ENCODE measurements at regions not wholly inside any gene's neighbourhood (a gene's known extent, or its start where the extent isn't known, plus 50 kb on each side); places are given as distances from the start of the nearest gene placed in this dataset.

GRCh38 chr3:194197981-194198695 lies 62.2 kb downstream of the HES1 start:
- TF ChIP-seq MAX (IDR thresholded peaks at IDR 0.05) (no peak), NFIC (IDR thresholded peaks at IDR 0.05) (no peak), ZBTB7A (IDR thresholded peaks at IDR 0.05; ENCODE audit: low read depth) (no peak), REST (IDR thresholded peaks at IDR 0.05; ENCODE audit: low read depth) (no peak), EP300 (IDR thresholded peaks at IDR 0.05; ENCODE audit: borderline replicate concordance) (no peak), TEAD4 (IDR thresholded peaks at IDR 0.05) (no peak), CREB1 (IDR thresholded peaks at IDR 0.05; ENCODE audit: low read depth) (no peak), EGR1 (IDR thresholded peaks at IDR 0.05) (no peak), FOXM1 (IDR thresholded peaks at IDR 0.05; ENCODE audit: borderline replicate concordance, low read depth) (no peak), RAD21 (IDR thresholded peaks at IDR 0.05; ENCODE audit: low read depth) (no peak), USF1 (IDR thresholded peaks at IDR 0.05) (no peak), TAF1 (IDR thresholded peaks at IDR 0.05; ENCODE audit: low read depth) (no peak), TCF12 (IDR thresholded peaks at IDR 0.05; ENCODE audit: low read depth) (no peak), YY1 (IDR thresholded peaks at IDR 0.05; ENCODE audit: low read depth) (no peak)

GRCh38 chr3:194198938-194199337 lies 63.0 kb downstream of the HES1 start:
- no peak for TF ChIP-seq FOXM1 (IDR thresholded peaks at IDR 0.05; ENCODE audit: borderline replicate concordance, low read depth)
- no peak for TF ChIP-seq TCF12 (IDR thresholded peaks at IDR 0.05; ENCODE audit: low read depth)

- TF ChIP-seq TAF1 (IDR thresholded peaks at IDR 0.05; ENCODE audit: low read depth) (no peak), CREB1 (IDR thresholded peaks at IDR 0.05; ENCODE audit: low read depth) (no peak), NFIC (IDR thresholded peaks at IDR 0.05) (no peak), REST (IDR thresholded peaks at IDR 0.05; ENCODE audit: low read depth) (no peak), EGR1 (IDR thresholded peaks at IDR 0.05) (no peak), TCF12 (IDR thresholded peaks at IDR 0.05; ENCODE audit: low read depth) (no peak), FOXM1 (IDR thresholded peaks at IDR 0.05; ENCODE audit: borderline replicate concordance, low read depth) (no peak), TEAD4 (IDR thresholded peaks at IDR 0.05) (no peak), EP300 (IDR thresholded peaks at IDR 0.05; ENCODE audit: borderline replicate concordance) (no peak), ZBTB7A (IDR thresholded peaks at IDR 0.05; ENCODE audit: low read depth) (no peak)
These were observed 64.6 kb downstream of the HES1 start for GRCh38 chr3:194200422-194201081.

- TF ChIP-seq MAX (IDR thresholded peaks at IDR 0.05) = no peak
- TF ChIP-seq TEAD4 (IDR thresholded peaks at IDR 0.05) = no peak
- no peak for TF ChIP-seq REST (IDR thresholded peaks at IDR 0.05; ENCODE audit: low read depth)
- TF ChIP-seq CREB1 (IDR thresholded peaks at IDR 0.05; ENCODE audit: low read depth) = no peak
- TF ChIP-seq USF1 (IDR thresholded peaks at IDR 0.05) = no peak
- TF ChIP-seq EP300 (IDR thresholded peaks at IDR 0.05; ENCODE audit: borderline replicate concordance) = no peak
- no peak for TF ChIP-seq TAF1 (IDR thresholded peaks at IDR 0.05; ENCODE audit: low read depth)
These were observed 66.2 kb downstream of the HES1 start for GRCh38 chr3:194201953-194202666.
